ENCODE measurements at regions not wholly inside any gene's neighbourhood (a gene's known extent, or its start where the extent isn't known, plus 50 kb on each side); places are given as distances from the start of the nearest gene placed in this dataset.

- H3K9me3 ChIP-seq (ENCODE audit: control insufficient read depth in 2 of 3, low read length in 3 of 3) = no peaks in the 10 kb centered on the region
- no peak overlapping the region for H3K4me3 ChIP-seq (ENCODE audit: low read length)
- H3K36me3 ChIP-seq (ENCODE audit: control insufficient read depth in 2 of 3, insufficient read depth in 3 of 3, low read length in 3 of 3) = no peaks in the 10 kb centered on the region
- Mint-ChIP-seq H3K27ac (no peak overlapping the region), H3K36me3 (no peaks in the 10 kb centered on the region), H3K4me1 (no peaks in the 10 kb centered on the region), H3K9me3 (peaks cover 0 to 13% (median 3%) of the 10 kb centered on the region in 11 donors), H3K4me3 (no peak overlapping the region), H3K27me3 (peaks cover 0 to 6% (median 0%) of the 10 kb centered on the region in 5 donors)
- ATAC-seq (no peak), DNase-seq (no peak)
- H3K27me3 ChIP-seq (ENCODE audit: control insufficient read depth in 2 of 2, insufficient read depth in 2 of 2, low read length in 2 of 2) = no peaks in the 10 kb centered on the region
- H3K4me1 ChIP-seq (ENCODE audit: control insufficient read depth in 2 of 2, insufficient read depth in 2 of 2, low read length in 2 of 2) = no peaks in the 10 kb centered on the region
- intact Hi-C loops (cut with micrococcal nuclease) = no loop called here
- POLR2A ChIA-PET = no interaction called here
- H3K27ac ChIP-seq (ENCODE audit: low read depth, low read length) = no peak overlapping the region
- CTCF ChIA-PET = no interaction called here
Observed at GRCh38 chr2:66851449-66851872, 416.5 kb downstream of the MEIS1 start.

- Mint-ChIP-seq H3K36me3 (no peaks in the 10 kb centered on the region), H3K4me3 (no peak overlapping the region), H3K9me3 (peaks cover 0 to 14% (median 3%) of the 10 kb centered on the region in 11 donors), H3K27ac (no peak overlapping the region), H3K4me1 (no peaks in the 10 kb centered on the region), H3K27me3 (peaks cover 0 to 4% (median 0%) of the 10 kb centered on the region in 5 donors)
- no peak for DNase-seq
- H3K4me3 ChIP-seq (ENCODE audit: low read length) = no peak overlapping the region
- ATAC-seq = no peak
- H3K27ac ChIP-seq (ENCODE audit: low read depth, low read length) = no peak overlapping the region
- H3K36me3 ChIP-seq (ENCODE audit: control insufficient read depth in 2 of 3, insufficient read depth in 3 of 3, low read length in 3 of 3) = no peaks in the 10 kb centered on the region
- H3K9me3 ChIP-seq (ENCODE audit: control insufficient read depth in 2 of 3, low read length in 3 of 3) = no peaks in the 10 kb centered on the region
- CTCF ChIA-PET = no interaction called here
- H3K4me1 ChIP-seq (ENCODE audit: control insufficient read depth in 2 of 2, insufficient read depth in 2 of 2, low read length in 2 of 2) = no peaks in the 10 kb centered on the region
- POLR2A ChIA-PET = interaction anchor here (0.6 kb wide), 1 partner anchor 30 kb away, joined by 3 read pairs; no protein-coding TSS in a partner anchor
- no peaks in the 10 kb centered on the region for H3K27me3 ChIP-seq (ENCODE audit: control insufficient read depth in 2 of 2, insufficient read depth in 2 of 2, low read length in 2 of 2)
- intact Hi-C loops (cut with micrococcal nuclease) = no loop called here
Observed at GRCh38 chr2:66852953-66853352, 418.0 kb downstream of the MEIS1 start.

GRCh38 chr2:66853585-66853984, 418.7 kb downstream of the MEIS1 start:
- no peak for ATAC-seq

GRCh38 chr2:66854298-66854697, 419.4 kb downstream of the MEIS1 start:
- POLR2A ChIA-PET = no interaction called here
- Histone ChIP-seq H3K4me1 (ENCODE audit: control insufficient read depth in 2 of 2, insufficient read depth in 2 of 2, low read length in 2 of 2) (no peaks in the 10 kb centered on the region), H3K36me3 (ENCODE audit: control insufficient read depth in 2 of 3, insufficient read depth in 3 of 3, low read length in 3 of 3) (no peaks in the 10 kb centered on the region), H3K27ac (ENCODE audit: low read depth, low read length) (no peak overlapping the region), H3K9me3 (ENCODE audit: control insufficient read depth in 2 of 3, low read length in 3 of 3) (no peaks in the 10 kb centered on the region), H3K27me3 (ENCODE audit: control insufficient read depth in 2 of 2, insufficient read depth in 2 of 2, low read length in 2 of 2) (no peaks in the 10 kb centered on the region), H3K4me3 (ENCODE audit: low read length) (no peak overlapping the region)
- intact Hi-C loops (cut with micrococcal nuclease) = no loop called here
- Mint-ChIP-seq H3K9me3 (peaks cover 0 to 15% (median 3%) of the 10 kb centered on the region in 11 donors), H3K27me3 (peaks cover 0 to 4% (median 0%) of the 10 kb centered on the region in 5 donors), H3K4me3 (no peak overlapping the region), H3K36me3 (no peaks in the 10 kb centered on the region), H3K27ac (no peak overlapping the region), H3K4me1 (no peaks in the 10 kb centered on the region)
- CTCF ChIA-PET = no interaction called here
- DNase-seq (no peak), ATAC-seq (no peak)

More at GRCh38 chr2:66853585-66853984, 418.7 kb downstream of the MEIS1 start:
- Mint-ChIP-seq H3K4me1 (no peaks in the 10 kb centered on the region), H3K36me3 (no peaks in the 10 kb centered on the region), H3K4me3 (no peak overlapping the region), H3K9me3 (peaks cover 0 to 15% (median 3%) of the 10 kb centered on the region in 11 donors), H3K27ac (no peak overlapping the region), H3K27me3 (peaks cover 0 to 4% (median 0%) of the 10 kb centered on the region in 5 donors)
- DNase-seq = no peak
- Histone ChIP-seq H3K9me3 (ENCODE audit: control insufficient read depth in 2 of 3, low read length in 3 of 3) (no peaks in the 10 kb centered on the region), H3K4me3 (ENCODE audit: low read length) (no peak overlapping the region), H3K4me1 (ENCODE audit: control insufficient read depth in 2 of 2, insufficient read depth in 2 of 2, low read length in 2 of 2) (no peaks in the 10 kb centered on the region), H3K27ac (ENCODE audit: low read depth, low read length) (no peak overlapping the region), H3K36me3 (ENCODE audit: control insufficient read depth in 2 of 3, insufficient read depth in 3 of 3, low read length in 3 of 3) (no peaks in the 10 kb centered on the region), H3K27me3 (ENCODE audit: control insufficient read depth in 2 of 2, insufficient read depth in 2 of 2, low read length in 2 of 2) (no peaks in the 10 kb centered on the region)
- intact Hi-C loops (cut with micrococcal nuclease) = no loop called here
- POLR2A ChIA-PET = no interaction called here
- CTCF ChIA-PET = no interaction called here

GRCh38 chr2:66862885-66863650, 428.1 kb downstream of the MEIS1 start:
- ChIA-PET CTCF (no interaction called here), POLR2A (no interaction called here)
- ATAC-seq = no peak
- H3K9me3 ChIP-seq (ENCODE audit: control insufficient read depth in 2 of 3, low read length in 3 of 3) = no peaks in the 10 kb centered on the region
- Mint-ChIP-seq H3K4me3 (no peak overlapping the region), H3K36me3 (no peaks in the 10 kb centered on the region), H3K27ac (no peak overlapping the region), H3K9me3 (peaks cover 0 to 4% (median 0%) of the 10 kb centered on the region in 11 donors), H3K27me3 (peaks cover 0 to 7% (median 0%) of the 10 kb centered on the region in 5 donors), H3K4me1 (no peaks in the 10 kb centered on the region)
- DNase-seq = no peak
- no peaks in the 10 kb centered on the region for H3K4me1 ChIP-seq (ENCODE audit: control insufficient read depth in 2 of 2, insufficient read depth in 2 of 2, low read length in 2 of 2)
- H3K36me3 ChIP-seq (ENCODE audit: control insufficient read depth in 2 of 3, insufficient read depth in 3 of 3, low read length in 3 of 3) = no peaks in the 10 kb centered on the region
- no peak overlapping the region for H3K27ac ChIP-seq (ENCODE audit: low read depth, low read length)
- intact Hi-C loops (cut with micrococcal nuclease) = no loop called here
- H3K27me3 ChIP-seq (ENCODE audit: control insufficient read depth in 2 of 2, insufficient read depth in 2 of 2, low read length in 2 of 2) = no peaks in the 10 kb centered on the region
- no peak overlapping the region for H3K4me3 ChIP-seq (ENCODE audit: low read length)

- no peak for ATAC-seq
Observed at GRCh38 chr2:66865161-66865560, 430.2 kb downstream of the MEIS1 start.

More at GRCh38 chr2:66865161-66865560, 430.2 kb downstream of the MEIS1 start:
- Mint-ChIP-seq H3K4me3 (no peak overlapping the region), H3K36me3 (no peaks in the 10 kb centered on the region), H3K27ac (no peak overlapping the region), H3K27me3 (peaks cover 0 to 7% (median 4%) of the 10 kb centered on the region in 5 donors), H3K9me3 (peaks cover 0 to 17% (median 2%) of the 10 kb centered on the region in 11 donors), H3K4me1 (no peaks in the 10 kb centered on the region)
- intact Hi-C loops (cut with micrococcal nuclease) = no loop called here
- no peaks in the 10 kb centered on the region for H3K4me1 ChIP-seq (ENCODE audit: control insufficient read depth in 2 of 2, insufficient read depth in 2 of 2, low read length in 2 of 2)
- no peak overlapping the region for H3K4me3 ChIP-seq (ENCODE audit: low read length)
- H3K36me3 ChIP-seq (ENCODE audit: control insufficient read depth in 2 of 3, insufficient read depth in 3 of 3, low read length in 3 of 3) = no peaks in the 10 kb centered on the region
- H3K27me3 ChIP-seq (ENCODE audit: control insufficient read depth in 2 of 2, insufficient read depth in 2 of 2, low read length in 2 of 2) = no peaks in the 10 kb centered on the region
- no peaks in the 10 kb centered on the region for H3K9me3 ChIP-seq (ENCODE audit: control insufficient read depth in 2 of 3, low read length in 3 of 3)
- no peak for DNase-seq
- H3K27ac ChIP-seq (ENCODE audit: low read depth, low read length) = no peak overlapping the region
- CTCF ChIA-PET = no interaction called here
- POLR2A ChIA-PET = no interaction called here
